GM23338 (cell line): ENCODE measurements at regions not wholly inside any gene's neighbourhood (a gene's known extent, or its start where the extent isn't known, plus 50 kb on each side); places are given as distances from the start of the nearest gene placed in this dataset.

Source experiments
- EZH2 ChIP-seq: fragments of 200-600 bp; sonication (generic); IDR thresholded peaks from one replicate; pipeline ENCODE4 v1.8.0; 2017; ENCODE audit warnings: antibody characterized with exemption, mild to moderate bottlenecking, low read depth; ENCODE audit not compliant: unreplicated experiment
- EZH2phosphoT487 ChIP-seq: fragments of 200-600 bp; sonication (generic); IDR thresholded peaks from one replicate; pipeline ENCODE4 v1.8.1; 2018; ENCODE audit warnings: antibody characterized with exemption; ENCODE audit not compliant: unreplicated experiment
- POLR2AphosphoS5 ChIP-seq: IDR thresholded peaks from 2 replicates; pipeline ENCODE4 v1.6.1; 2016; ENCODE audit warnings: antibody characterized with exemption, low read depth
- STAT1 ChIP-seq: IDR thresholded peaks from one replicate; pipeline ENCODE4 v1.6.1; 2016; ENCODE audit warnings: antibody characterized with exemption; ENCODE audit not compliant: unreplicated experiment
- TF ChIP-seq, protein P1 (sequence below), 2 experiments: fragments of 200-600 bp in 1 of 2; sonication (generic) in 1 of 2; conservative IDR thresholded peaks; 2 replicates each; pipeline versions ENCODE4 v1.5.1 to v1.6.1; 2016 to 2017; ENCODE audit warnings: antibody characterized with exemption in 2 of 2, low read depth in 2 of 2, mild to moderate bottlenecking in 2 of 2, moderate library complexity in 1 of 2
- TF ChIP-seq, protein P2 (sequence below): fragments of 250-450 bp; sonication (Bioruptor Pico); IDR thresholded peaks from 2 replicates; pipeline ENCODE4 v1.5.0; 2020; ENCODE audit warnings: mild to moderate bottlenecking, moderate library complexity
- TF ChIP-seq, protein P3 (sequence below): IDR thresholded peaks from one replicate; pipeline ENCODE4 v1.6.1; 2018; ENCODE audit warnings: antibody characterized with exemption; ENCODE audit not compliant: unreplicated experiment

DNA sequence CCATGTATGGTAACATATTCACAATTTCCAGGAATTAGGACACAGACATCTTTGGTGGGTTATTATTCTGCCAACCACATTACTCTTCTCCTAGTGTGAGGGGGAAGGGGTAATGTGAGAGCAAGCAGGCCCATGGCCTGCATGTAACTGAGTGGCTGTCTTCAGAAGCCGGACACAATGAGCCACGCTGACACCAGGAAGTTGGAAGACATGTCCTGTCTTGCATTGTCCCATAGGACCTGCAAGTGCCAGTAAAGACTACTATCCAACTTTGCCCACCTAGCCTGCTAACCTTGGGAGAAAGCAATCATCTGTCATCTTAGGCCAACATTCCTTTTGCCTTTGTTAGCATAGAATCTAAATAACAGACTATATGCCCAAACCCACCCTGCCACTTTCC is 86.2 kb upstream of the SH3BP4 start:
- TF ChIP-seq EZH2 (no peak), EZH2phosphoT487 (no peak), POLR2AphosphoS5 (no peak), STAT1 (no peak)
- TF ChIP-seq, protein P1, sequence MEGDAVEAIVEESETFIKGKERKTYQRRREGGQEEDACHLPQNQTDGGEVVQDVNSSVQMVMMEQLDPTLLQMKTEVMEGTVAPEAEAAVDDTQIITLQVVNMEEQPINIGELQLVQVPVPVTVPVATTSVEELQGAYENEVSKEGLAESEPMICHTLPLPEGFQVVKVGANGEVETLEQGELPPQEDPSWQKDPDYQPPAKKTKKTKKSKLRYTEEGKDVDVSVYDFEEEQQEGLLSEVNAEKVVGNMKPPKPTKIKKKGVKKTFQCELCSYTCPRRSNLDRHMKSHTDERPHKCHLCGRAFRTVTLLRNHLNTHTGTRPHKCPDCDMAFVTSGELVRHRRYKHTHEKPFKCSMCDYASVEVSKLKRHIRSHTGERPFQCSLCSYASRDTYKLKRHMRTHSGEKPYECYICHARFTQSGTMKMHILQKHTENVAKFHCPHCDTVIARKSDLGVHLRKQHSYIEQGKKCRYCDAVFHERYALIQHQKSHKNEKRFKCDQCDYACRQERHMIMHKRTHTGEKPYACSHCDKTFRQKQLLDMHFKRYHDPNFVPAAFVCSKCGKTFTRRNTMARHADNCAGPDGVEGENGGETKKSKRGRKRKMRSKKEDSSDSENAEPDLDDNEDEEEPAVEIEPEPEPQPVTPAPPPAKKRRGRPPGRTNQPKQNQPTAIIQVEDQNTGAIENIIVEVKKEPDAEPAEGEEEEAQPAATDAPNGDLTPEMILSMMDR (conservative IDR thresholded peaks at IDR 0.05; ENCODE audit: low read depth in 2 of 2), result no peak
- TF ChIP-seq, protein P2, sequence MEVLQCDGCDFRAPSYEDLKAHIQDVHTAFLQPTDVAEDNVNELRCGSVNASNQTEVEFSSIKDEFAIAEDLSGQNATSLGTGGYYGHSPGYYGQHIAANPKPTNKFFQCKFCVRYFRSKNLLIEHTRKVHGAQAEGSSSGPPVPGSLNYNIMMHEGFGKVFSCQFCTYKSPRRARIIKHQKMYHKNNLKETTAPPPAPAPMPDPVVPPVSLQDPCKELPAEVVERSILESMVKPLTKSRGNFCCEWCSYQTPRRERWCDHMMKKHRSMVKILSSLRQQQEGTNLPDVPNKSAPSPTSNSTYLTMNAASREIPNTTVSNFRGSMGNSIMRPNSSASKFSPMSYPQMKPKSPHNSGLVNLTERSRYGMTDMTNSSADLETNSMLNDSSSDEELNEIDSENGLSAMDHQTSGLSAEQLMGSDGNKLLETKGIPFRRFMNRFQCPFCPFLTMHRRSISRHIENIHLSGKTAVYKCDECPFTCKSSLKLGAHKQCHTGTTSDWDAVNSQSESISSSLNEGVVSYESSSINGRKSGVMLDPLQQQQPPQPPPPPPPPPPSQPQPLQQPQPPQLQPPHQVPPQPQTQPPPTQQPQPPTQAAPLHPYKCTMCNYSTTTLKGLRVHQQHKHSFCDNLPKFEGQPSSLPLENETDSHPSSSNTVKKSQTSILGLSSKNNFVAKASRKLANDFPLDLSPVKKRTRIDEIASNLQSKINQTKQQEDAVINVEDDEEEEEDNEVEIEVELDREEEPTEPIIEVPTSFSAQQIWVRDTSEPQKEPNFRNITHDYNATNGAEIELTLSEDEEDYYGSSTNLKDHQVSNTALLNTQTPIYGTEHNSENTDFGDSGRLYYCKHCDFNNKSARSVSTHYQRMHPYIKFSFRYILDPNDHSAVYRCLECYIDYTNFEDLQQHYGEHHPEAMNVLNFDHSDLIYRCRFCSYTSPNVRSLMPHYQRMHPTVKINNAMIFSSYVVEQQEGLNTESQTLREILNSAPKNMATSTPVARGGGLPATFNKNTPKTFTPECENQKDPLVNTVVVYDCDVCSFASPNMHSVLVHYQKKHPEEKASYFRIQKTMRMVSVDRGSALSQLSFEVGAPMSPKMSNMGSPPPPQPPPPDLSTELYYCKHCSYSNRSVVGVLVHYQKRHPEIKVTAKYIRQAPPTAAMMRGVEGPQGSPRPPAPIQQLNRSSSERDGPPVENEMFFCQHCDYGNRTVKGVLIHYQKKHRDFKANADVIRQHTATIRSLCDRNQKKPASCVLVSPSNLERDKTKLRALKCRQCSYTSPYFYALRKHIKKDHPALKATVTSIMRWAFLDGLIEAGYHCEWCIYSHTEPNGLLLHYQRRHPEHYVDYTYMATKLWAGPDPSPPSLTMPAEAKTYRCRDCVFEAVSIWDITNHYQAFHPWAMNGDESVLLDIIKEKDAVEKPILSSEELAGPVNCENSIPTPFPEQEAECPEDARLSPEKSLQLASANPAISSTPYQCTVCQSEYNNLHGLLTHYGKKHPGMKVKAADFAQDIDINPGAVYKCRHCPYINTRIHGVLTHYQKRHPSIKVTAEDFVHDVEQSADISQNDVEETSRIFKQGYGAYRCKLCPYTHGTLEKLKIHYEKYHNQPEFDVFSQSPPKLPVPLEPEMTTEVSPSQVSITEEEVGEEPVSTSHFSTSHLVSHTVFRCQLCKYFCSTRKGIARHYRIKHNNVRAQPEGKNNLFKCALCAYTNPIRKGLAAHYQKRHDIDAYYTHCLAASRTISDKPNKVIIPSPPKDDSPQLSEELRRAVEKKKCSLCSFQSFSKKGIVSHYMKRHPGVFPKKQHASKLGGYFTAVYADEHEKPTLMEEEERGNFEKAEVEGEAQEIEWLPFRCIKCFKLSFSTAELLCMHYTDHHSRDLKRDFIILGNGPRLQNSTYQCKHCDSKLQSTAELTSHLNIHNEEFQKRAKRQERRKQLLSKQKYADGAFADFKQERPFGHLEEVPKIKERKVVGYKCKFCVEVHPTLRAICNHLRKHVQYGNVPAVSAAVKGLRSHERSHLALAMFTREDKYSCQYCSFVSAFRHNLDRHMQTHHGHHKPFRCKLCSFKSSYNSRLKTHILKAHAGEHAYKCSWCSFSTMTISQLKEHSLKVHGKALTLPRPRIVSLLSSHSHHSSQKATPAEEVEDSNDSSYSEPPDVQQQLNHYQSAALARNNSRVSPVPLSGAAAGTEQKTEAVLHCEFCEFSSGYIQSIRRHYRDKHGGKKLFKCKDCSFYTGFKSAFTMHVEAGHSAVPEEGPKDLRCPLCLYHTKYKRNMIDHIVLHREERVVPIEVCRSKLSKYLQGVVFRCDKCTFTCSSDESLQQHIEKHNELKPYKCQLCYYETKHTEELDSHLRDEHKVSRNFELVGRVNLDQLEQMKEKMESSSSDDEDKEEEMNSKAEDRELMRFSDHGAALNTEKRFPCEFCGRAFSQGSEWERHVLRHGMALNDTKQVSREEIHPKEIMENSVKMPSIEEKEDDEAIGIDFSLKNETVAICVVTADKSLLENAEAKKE (CRISPR knock-in tag), result no peak
- TF ChIP-seq, protein P3, sequence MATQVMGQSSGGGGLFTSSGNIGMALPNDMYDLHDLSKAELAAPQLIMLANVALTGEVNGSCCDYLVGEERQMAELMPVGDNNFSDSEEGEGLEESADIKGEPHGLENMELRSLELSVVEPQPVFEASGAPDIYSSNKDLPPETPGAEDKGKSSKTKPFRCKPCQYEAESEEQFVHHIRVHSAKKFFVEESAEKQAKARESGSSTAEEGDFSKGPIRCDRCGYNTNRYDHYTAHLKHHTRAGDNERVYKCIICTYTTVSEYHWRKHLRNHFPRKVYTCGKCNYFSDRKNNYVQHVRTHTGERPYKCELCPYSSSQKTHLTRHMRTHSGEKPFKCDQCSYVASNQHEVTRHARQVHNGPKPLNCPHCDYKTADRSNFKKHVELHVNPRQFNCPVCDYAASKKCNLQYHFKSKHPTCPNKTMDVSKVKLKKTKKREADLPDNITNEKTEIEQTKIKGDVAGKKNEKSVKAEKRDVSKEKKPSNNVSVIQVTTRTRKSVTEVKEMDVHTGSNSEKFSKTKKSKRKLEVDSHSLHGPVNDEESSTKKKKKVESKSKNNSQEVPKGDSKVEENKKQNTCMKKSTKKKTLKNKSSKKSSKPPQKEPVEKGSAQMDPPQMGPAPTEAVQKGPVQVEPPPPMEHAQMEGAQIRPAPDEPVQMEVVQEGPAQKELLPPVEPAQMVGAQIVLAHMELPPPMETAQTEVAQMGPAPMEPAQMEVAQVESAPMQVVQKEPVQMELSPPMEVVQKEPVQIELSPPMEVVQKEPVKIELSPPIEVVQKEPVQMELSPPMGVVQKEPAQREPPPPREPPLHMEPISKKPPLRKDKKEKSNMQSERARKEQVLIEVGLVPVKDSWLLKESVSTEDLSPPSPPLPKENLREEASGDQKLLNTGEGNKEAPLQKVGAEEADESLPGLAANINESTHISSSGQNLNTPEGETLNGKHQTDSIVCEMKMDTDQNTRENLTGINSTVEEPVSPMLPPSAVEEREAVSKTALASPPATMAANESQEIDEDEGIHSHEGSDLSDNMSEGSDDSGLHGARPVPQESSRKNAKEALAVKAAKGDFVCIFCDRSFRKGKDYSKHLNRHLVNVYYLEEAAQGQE, result no peak
